ENCODE measurements at regions not wholly inside any gene's neighbourhood (a gene's known extent, or its start where the extent isn't known, plus 50 kb on each side); places are given as distances from the start of the nearest gene placed in this dataset.
A peak's percentile ranks its signal among the peaks of the same experiment; 100 is the strongest.

- TF ChIP-seq CTCF (IDR thresholded peaks at IDR 0.05; ENCODE audit: insufficient read depth, low read length, severe bottlenecking) = no peak
- Histone ChIP-seq H3K4me3 (ENCODE audit: low read depth, low read length) (no peak overlapping the region), H3K36me3 (ENCODE audit: control insufficient read depth, insufficient read depth, low read length) (no peaks in the 10 kb centered on the region), H3K27me3 (ENCODE audit: control insufficient read depth, insufficient read depth, low read length) (no peaks in the 10 kb centered on the region)
- no peak for FAIRE-seq
- no peak for DNase-seq (ENCODE audit: low read depth)
Measured at GRCh38 chr4:154998284-154998683, 210.2 kb upstream of the NPY2R start.

GRCh38 chr4:154998773-154999172 lies 209.7 kb upstream of the NPY2R start:
- FAIRE-seq = no peak
- no peak overlapping the region for H3K4me3 ChIP-seq (ENCODE audit: low read depth, low read length)
- no peaks in the 10 kb centered on the region for H3K27me3 ChIP-seq (ENCODE audit: control insufficient read depth, insufficient read depth, low read length)
- TF ChIP-seq CTCF (IDR thresholded peaks at IDR 0.05; ENCODE audit: insufficient read depth, low read length, severe bottlenecking) = no peak
- DNase-seq (ENCODE audit: low read depth) = no peak
- no peaks in the 10 kb centered on the region for H3K36me3 ChIP-seq (ENCODE audit: control insufficient read depth, insufficient read depth, low read length)

GRCh38 chr4:154999950-155000578 lies 208.4 kb upstream of the NPY2R start:
- FAIRE-seq = no peak
- DNase-seq (ENCODE audit: low read depth) = no peak
- no peak overlapping the region for H3K4me3 ChIP-seq (ENCODE audit: low read depth, low read length)

GRCh38 chr4:155001251-155001650 lies 207.2 kb upstream of the NPY2R start:
- H3K4me3 ChIP-seq (ENCODE audit: low read depth, low read length) = no peak overlapping the region
- DNase-seq (ENCODE audit: low read depth) = no peak

More at GRCh38 chr4:154999950-155000578, 208.4 kb upstream of the NPY2R start:
- Histone ChIP-seq H3K27me3 (ENCODE audit: control insufficient read depth, insufficient read depth, low read length) (no peaks in the 10 kb centered on the region), H3K36me3 (ENCODE audit: control insufficient read depth, insufficient read depth, low read length) (no peaks in the 10 kb centered on the region)
- TF ChIP-seq CTCF (IDR thresholded peaks at IDR 0.05; ENCODE audit: insufficient read depth, low read length, severe bottlenecking) = no peak

GRCh38 chr4:155005395-155006090 lies 202.9 kb upstream of the NPY2R start:
- H3K36me3 ChIP-seq (ENCODE audit: control insufficient read depth, insufficient read depth, low read length) = no peaks in the 10 kb centered on the region
- no peaks in the 10 kb centered on the region for H3K27me3 ChIP-seq (ENCODE audit: control insufficient read depth, insufficient read depth, low read length)
- no peak for TF ChIP-seq CTCF (IDR thresholded peaks at IDR 0.05; ENCODE audit: insufficient read depth, low read length, severe bottlenecking)
- FAIRE-seq (no peak), DNase-seq (ENCODE audit: low read depth) (peak; percentile 24)
- no peak overlapping the region for H3K4me3 ChIP-seq (ENCODE audit: low read depth, low read length)

More at GRCh38 chr4:155001251-155001650, 207.2 kb upstream of the NPY2R start:
- no peaks in the 10 kb centered on the region for H3K36me3 ChIP-seq (ENCODE audit: control insufficient read depth, insufficient read depth, low read length)
- no peak for FAIRE-seq
- TF ChIP-seq CTCF (IDR thresholded peaks at IDR 0.05; ENCODE audit: insufficient read depth, low read length, severe bottlenecking) = no peak
- no peaks in the 10 kb centered on the region for H3K27me3 ChIP-seq (ENCODE audit: control insufficient read depth, insufficient read depth, low read length)

All from bronchial epithelial cell (primary cell).